NOMO-1 treated with DMSO at 0.1 percent for 48 hours (cell line): ENCODE measurements at regions not wholly inside any gene's neighbourhood (a gene's known extent, or its start where the extent isn't known, plus 50 kb on each side); places are given as distances from the start of the nearest gene placed in this dataset.

Source experiments
- DNase-seq: peaks from one replicate; lab custom pipeline; 2025; ENCODE audit not compliant: unreplicated experiment; lab: John Stamatoyannopoulos, UW

- DNase-seq = no peak
These were observed 891.5 kb downstream of the TBC1D22A start for GRCh38 chr22:47653921-47654320.

- DNase-seq = no peak
These were observed 889.0 kb downstream of the TBC1D22A start for GRCh38 chr22:47651216-47651987.

DNA sequence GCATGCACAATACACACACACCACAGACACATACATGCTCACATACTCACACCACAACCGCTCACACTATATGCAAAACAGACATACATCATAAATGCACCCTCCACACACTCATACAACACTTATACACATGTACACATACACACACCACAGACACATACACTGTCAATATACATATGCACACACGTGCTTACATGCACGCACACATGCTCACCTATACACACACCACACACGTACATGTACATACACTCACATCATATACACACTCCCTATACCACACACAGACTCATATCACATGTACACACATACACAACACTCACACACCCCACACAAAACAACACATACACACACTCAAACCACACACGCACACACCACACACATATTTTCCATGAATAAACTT is 885.3 kb downstream of the TBC1D22A start:
- no peak for DNase-seq

DNA sequence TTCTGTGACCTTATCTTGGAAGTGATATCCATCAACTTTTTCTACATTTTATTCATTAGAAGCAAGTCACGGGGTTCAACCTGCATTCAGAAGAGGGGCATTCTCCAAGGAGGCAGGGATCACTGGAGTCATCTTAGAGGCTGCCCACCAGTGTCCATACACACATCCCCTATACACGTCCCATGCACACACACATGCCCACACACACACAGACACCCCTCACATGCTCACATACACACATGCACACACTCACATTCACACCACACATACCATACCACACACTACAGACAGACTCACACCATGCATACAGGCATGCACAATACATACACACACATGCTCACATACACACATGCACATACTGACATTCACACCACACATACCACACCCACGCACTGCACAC is 884.7 kb downstream of the TBC1D22A start:
- DNase-seq = no peak

- DNase-seq = no peak
These were observed 883.5 kb downstream of the TBC1D22A start for GRCh38 chr22:47645923-47646322.

DNA sequence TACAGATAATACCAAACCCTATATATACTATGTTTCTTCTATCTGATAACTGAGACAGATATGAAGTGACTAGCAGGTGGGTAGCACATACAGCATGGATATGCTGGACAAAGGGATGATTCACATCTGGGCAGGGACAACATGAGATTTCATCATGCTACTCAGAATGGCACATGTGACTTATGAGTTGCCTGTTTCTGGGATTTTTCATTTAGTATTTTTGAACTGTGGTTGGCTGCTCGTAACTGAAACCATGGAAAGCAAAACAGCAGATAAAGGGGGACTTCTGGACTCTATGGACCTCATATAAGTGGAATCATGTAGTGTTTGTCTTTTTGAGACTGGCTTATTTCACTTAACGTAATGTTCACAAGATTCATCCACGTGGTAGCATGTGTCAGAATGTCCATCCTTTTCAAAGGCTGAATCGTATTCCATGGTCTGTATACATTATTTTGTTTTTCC is 883.0 kb downstream of the TBC1D22A start:
- no peak for DNase-seq

GRCh38 chr22:47634347-47634746 is 871.9 kb downstream of the TBC1D22A start:
- DNase-seq = no peak

- no peak for DNase-seq
These were observed 870.7 kb downstream of the TBC1D22A start for GRCh38 chr22:47633111-47633510.

- DNase-seq = no peak
These were observed 870.3 kb downstream of the TBC1D22A start for GRCh38 chr22:47632701-47633100.

GRCh38 chr22:47631571-47632102 is 869.2 kb downstream of the TBC1D22A start:
- DNase-seq = no peak

DNA sequence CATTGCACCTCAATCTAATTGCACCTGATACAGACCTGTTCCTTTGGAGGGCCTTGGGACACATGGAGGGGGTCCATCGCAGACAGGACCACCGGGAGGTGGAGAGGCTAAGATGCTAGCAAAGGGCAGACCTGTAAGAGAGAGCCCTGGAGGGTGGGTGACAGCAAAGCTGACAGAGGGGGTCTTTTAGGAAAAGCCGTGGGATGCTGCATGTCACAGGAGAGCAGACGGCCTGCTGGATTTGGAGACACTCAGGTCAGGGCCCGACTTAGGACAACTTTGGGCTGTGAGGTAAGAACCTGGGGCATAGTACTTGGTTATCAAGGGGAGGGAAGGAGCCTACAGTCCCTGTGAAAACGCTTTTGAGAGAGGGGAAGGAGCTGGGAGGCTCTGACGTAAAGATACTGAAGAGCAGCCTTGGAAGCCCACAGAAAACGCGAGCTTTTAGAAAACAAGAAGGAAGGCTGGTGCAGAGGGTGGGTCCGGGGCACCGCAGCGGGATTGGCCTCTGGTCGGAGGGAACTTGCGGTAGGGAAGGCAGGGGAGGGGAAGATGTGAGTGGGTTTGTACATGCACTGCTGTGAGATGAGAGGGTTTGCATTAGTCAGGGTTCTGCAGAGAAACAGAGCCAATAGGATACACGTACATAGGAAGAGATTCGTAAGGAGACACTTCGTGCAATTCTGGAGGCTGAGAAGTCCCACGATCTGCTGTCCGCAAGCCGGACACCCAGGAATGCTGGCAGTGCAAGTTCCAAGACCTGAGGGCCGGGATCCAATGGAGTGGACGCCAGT is 868.5 kb downstream of the TBC1D22A start:
- DNase-seq = no peak

DNA sequence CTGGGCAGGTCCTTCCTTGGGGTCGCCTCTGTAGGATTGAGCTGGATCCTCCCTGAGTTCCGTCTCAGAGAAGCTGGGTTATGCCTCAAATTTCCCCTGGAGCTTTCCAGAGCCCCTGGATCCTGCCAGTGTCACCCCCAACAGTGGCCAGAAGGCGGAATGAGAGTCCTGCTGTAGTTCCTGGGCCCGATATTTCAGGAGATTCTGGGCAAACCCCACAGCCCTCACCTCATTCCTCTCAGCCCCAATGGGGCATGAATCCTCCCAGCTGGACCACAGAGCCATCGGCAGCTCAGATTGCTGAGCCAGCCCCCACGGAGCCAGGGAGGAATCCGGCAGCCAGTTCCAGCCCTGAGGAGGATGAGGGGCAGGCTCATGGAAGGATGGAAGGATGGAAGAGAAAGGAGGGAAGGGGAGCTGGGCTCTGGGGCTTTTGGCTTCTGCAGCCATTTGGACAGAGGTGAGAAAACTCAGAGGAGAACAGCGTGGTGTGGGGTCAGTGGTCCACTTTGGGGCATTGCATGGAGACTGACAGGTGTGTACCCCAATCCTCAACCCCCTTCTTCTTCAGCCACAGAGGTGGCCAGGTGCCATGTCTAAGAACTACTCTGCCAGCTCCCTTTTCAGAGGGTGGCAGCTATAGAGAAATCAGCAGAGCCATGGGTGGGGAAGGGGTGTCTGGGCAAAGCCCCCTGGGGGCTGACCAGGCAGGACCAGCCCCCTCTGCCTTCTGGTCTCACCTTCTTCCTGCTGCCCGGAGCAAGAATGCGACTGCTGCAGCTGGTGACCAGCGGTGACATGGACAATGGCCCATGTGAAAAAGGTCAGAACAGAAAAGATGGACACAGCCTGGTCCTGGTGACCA is 867.6 kb downstream of the TBC1D22A start:
- no peak for DNase-seq

- DNase-seq = no peak
These were observed 866.8 kb downstream of the TBC1D22A start for GRCh38 chr22:47629273-47629711.

- DNase-seq = no peak
These were observed 866.2 kb downstream of the TBC1D22A start for GRCh38 chr22:47628477-47629272.

- no peak for DNase-seq
These were observed 865.3 kb downstream of the TBC1D22A start for GRCh38 chr22:47627556-47628253.

DNA sequence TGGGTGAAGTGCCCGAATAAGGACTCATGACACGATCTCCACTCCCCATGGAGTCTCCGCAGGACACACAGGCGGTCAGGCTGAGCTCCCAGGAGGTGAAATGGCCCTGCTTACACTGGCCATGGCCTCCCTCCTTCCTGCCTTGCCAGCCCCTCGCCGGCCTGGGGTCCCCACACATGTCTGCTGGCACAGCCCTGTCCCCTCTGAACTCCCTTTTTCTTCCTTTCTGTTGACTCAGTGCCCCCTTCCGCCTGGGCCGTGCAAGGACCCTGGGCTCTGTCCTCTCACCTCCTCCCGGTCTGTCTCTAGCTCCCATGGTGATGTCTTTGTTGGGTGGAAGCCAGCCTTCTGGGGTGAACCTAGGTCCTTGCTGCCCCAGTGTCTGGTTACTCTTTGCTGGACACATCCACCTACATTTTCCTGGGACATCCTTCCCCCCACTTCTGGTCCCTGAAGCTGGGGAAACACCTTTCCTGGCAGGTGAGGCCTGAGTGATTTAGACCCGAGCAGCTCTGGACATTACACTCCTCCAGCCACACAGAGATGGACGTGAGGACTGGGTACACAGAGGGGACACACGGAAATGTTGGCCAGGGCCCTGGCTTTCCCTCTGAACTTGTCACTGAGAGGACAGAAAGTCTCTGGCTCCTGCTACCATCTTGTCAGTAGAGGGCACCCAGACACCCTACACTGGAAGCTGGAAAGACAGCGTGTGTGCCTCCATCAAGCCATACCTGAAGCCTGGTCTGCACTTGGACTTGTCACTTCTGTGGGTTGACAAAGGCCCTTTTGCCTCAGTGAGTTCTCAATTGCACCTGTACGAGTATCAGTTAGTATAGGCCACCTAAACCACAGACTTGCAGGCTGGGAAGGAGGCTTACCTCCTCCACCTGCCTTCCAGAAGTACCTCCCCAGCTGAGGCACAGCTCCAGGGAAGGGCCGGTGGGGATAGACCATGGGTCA is 864.3 kb downstream of the TBC1D22A start:
- DNase-seq = no peak

- DNase-seq = no peak
These were observed 863.3 kb downstream of the TBC1D22A start for GRCh38 chr22:47625531-47626427.
